ENCODE measurements at regions not wholly inside any gene's neighbourhood (a gene's known extent, or its start where the extent isn't known, plus 50 kb on each side); places are given as distances from the start of the nearest gene placed in this dataset.

DNA sequence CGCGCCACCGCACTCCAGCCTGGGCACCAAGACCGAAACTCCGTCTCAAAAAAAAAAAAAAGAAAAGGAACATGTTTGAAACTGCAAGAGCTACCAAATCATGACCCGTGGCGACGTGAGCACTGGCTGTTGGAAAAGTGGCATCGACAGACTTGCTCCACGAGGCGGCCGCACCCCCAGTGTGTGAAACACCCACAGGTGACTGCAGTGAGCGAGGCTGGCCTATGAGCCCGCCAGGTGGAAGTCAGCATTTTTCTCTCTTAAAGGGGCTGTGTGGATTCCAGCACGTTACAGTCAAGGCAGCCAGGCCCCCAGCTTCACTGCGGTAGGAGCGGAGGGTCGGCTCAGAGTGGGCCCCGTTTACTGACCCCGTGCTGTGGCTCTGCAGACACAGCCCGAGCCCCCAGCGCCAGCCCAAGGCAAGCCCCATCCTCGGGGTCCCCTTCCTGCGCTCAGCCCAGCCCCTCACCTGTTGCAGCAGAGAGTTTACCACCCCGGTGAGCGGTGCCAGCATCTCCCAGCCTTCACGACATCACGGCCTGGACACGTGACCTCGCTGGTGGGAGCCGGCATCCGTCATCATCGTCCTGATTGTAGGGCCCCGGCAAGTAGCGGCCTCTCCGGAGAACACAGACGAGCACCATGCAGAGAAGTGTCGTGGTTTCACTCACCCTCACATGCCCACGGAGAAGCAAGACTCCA, 54.3 kb upstream of the FBRSL1 start:
- TF ChIP-seq EP300 (IDR thresholded peaks at IDR 0.05; ENCODE audit: borderline replicate concordance) = no peak
- TF ChIP-seq, protein P1, sequence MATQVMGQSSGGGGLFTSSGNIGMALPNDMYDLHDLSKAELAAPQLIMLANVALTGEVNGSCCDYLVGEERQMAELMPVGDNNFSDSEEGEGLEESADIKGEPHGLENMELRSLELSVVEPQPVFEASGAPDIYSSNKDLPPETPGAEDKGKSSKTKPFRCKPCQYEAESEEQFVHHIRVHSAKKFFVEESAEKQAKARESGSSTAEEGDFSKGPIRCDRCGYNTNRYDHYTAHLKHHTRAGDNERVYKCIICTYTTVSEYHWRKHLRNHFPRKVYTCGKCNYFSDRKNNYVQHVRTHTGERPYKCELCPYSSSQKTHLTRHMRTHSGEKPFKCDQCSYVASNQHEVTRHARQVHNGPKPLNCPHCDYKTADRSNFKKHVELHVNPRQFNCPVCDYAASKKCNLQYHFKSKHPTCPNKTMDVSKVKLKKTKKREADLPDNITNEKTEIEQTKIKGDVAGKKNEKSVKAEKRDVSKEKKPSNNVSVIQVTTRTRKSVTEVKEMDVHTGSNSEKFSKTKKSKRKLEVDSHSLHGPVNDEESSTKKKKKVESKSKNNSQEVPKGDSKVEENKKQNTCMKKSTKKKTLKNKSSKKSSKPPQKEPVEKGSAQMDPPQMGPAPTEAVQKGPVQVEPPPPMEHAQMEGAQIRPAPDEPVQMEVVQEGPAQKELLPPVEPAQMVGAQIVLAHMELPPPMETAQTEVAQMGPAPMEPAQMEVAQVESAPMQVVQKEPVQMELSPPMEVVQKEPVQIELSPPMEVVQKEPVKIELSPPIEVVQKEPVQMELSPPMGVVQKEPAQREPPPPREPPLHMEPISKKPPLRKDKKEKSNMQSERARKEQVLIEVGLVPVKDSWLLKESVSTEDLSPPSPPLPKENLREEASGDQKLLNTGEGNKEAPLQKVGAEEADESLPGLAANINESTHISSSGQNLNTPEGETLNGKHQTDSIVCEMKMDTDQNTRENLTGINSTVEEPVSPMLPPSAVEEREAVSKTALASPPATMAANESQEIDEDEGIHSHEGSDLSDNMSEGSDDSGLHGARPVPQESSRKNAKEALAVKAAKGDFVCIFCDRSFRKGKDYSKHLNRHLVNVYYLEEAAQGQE (IDR thresholded peaks at IDR 0.05; ENCODE audit: low read depth) = no peak
- TF ChIP-seq USF1 (IDR thresholded peaks at IDR 0.05) = no peak
- TF ChIP-seq TCF12 (IDR thresholded peaks at IDR 0.05; ENCODE audit: low read depth) = no peak

GRCh38 chr12:132433641-132434395, 56.1 kb upstream of the FBRSL1 start:
- TF ChIP-seq USF1 (IDR thresholded peaks at IDR 0.05) (no peak), CEBPB (IDR thresholded peaks at IDR 0.05) (no peak), TAF1 (IDR thresholded peaks at IDR 0.05; ENCODE audit: low read depth) (no peak), NFIC (IDR thresholded peaks at IDR 0.05) (no peak), RAD21 (IDR thresholded peaks at IDR 0.05; ENCODE audit: low read depth) (no peak), ZBTB7A (IDR thresholded peaks at IDR 0.05; ENCODE audit: low read depth) (no peak), TEAD4 (IDR thresholded peaks at IDR 0.05) (no peak), EP300 (IDR thresholded peaks at IDR 0.05; ENCODE audit: borderline replicate concordance) (no peak), TCF12 (IDR thresholded peaks at IDR 0.05; ENCODE audit: low read depth) (no peak), MAX (IDR thresholded peaks at IDR 0.05) (no peak), FOXM1 (IDR thresholded peaks at IDR 0.05; ENCODE audit: borderline replicate concordance, low read depth) (no peak), YY1 (IDR thresholded peaks at IDR 0.05; ENCODE audit: low read depth) (no peak), EGR1 (IDR thresholded peaks at IDR 0.05) (no peak)
- TF ChIP-seq, protein P1 (IDR thresholded peaks at IDR 0.05; ENCODE audit: low read depth) = no peak

DNA sequence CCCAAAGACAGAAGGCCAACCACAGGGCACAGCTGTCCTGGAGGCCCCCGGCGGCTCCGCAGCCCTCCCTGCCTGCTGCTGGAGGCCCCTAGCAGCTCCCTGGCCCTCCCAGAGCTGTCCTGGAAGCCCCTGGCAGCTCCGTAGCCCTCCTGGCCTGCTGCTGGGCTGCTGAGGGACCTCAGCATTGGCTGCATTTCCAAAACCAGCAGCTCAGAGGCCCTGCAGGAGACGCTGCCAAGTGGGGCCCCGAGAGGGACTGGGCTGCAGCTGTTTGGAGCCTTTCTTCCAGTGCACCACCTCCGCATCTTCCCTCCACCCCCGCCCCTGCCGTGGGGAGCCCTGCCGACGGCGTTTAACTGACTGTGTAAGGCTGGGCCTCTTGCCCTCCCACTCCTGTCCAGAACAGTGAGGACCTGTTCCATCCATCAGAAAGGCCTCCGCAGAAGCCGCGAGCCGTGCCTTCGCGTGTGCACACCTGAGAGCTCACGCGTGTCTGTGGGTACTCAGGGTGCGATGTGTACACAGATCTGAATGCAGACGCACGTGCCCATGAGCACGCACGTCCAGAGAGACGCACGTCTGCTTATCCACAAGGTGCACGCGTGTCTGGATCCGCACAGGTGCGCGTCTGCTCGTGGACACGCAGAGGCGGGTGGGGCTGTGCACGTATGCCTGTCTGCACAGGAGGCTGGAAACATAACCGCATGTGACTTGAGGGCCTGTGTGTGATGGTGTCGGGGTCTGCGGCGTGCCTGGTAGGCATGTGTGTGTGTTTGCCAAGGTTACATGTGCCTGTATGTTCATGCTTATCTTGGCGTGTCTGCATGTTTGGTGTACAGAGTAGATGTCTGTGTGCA, 57.0 kb upstream of the FBRSL1 start:
- TF ChIP-seq TCF12 (IDR thresholded peaks at IDR 0.05; ENCODE audit: low read depth) (no peak), MAX (IDR thresholded peaks at IDR 0.05) (no peak), YY1 (IDR thresholded peaks at IDR 0.05; ENCODE audit: low read depth) (no peak), ZBTB7A (IDR thresholded peaks at IDR 0.05; ENCODE audit: low read depth) (no peak), TEAD4 (IDR thresholded peaks at IDR 0.05) (no peak), RAD21 (IDR thresholded peaks at IDR 0.05; ENCODE audit: low read depth) (no peak), NFIC (IDR thresholded peaks at IDR 0.05) (no peak), FOXM1 (IDR thresholded peaks at IDR 0.05; ENCODE audit: borderline replicate concordance, low read depth) (no peak), EGR1 (IDR thresholded peaks at IDR 0.05) (no peak), TAF1 (IDR thresholded peaks at IDR 0.05; ENCODE audit: low read depth) (no peak), CEBPB (IDR thresholded peaks at IDR 0.05) (no peak), EP300 (IDR thresholded peaks at IDR 0.05; ENCODE audit: borderline replicate concordance) (no peak), USF1 (IDR thresholded peaks at IDR 0.05) (no peak), CREB1 (IDR thresholded peaks at IDR 0.05; ENCODE audit: low read depth) (no peak)
- TF ChIP-seq, protein P1 (IDR thresholded peaks at IDR 0.05; ENCODE audit: low read depth) = no peak
